ENCODE measurements at regions not wholly inside any gene's neighbourhood (a gene's known extent, or its start where the extent isn't known, plus 50 kb on each side); places are given as distances from the start of the nearest gene placed in this dataset.

DNA sequence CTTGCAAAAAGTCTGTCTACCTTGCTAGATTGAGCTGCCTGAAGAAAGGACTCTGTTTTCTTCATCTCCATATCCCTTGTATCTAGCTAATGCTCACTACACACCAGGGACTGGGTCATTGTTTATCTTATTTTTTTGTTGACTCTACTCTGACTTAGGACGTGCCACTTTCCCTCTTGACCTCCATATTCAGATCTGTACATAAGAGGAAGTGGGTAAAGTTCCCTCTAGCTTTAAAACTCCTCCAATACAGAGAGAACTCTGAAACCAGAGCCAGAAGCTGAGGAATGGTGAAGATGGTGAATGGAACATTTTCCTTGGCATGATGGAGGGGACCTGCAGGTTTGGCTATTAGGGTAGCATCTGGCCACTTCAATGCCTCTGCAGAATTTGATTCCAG is 2026.1 kb upstream of the TENM3 start:
- TF ChIP-seq, protein P1, sequence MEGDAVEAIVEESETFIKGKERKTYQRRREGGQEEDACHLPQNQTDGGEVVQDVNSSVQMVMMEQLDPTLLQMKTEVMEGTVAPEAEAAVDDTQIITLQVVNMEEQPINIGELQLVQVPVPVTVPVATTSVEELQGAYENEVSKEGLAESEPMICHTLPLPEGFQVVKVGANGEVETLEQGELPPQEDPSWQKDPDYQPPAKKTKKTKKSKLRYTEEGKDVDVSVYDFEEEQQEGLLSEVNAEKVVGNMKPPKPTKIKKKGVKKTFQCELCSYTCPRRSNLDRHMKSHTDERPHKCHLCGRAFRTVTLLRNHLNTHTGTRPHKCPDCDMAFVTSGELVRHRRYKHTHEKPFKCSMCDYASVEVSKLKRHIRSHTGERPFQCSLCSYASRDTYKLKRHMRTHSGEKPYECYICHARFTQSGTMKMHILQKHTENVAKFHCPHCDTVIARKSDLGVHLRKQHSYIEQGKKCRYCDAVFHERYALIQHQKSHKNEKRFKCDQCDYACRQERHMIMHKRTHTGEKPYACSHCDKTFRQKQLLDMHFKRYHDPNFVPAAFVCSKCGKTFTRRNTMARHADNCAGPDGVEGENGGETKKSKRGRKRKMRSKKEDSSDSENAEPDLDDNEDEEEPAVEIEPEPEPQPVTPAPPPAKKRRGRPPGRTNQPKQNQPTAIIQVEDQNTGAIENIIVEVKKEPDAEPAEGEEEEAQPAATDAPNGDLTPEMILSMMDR (IDR thresholded peaks at IDR 0.05; ENCODE audit: control insufficient read depth, insufficient read depth, low read depth, low read length, missing control alignments), result no peak

DNA sequence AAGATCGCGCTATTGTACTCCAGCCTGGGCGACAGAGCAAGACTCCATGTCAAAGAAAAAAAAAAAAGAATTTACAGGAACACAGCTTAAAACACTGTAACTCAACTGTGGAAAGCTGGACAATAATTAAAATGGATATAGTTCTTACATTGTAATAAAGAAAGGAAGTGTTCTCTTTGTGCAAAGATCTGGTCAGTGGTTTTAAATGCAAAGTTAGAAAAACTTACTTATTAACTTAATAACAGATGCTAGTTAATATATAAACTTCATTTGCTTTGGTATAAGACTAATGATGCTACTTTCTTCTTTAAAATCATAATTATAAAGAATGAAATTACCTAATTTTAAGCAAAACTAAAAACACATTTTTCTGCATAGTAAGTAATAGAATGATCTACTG is 2024.1 kb upstream of the TENM3 start:
- DNase-seq (ENCODE audit: low read depth), result no peak
- TF ChIP-seq, protein P1 (IDR thresholded peaks at IDR 0.05; ENCODE audit: control insufficient read depth, insufficient read depth, low read depth, low read length, missing control alignments), result no peak
- H3K4me3 ChIP-seq (ENCODE audit: control insufficient read depth, low read depth, low read length), result no peak overlapping the region

More for the DNA sequence above, 2026.1 kb upstream of the TENM3 start:
- H3K4me3 ChIP-seq (ENCODE audit: control insufficient read depth, low read depth, low read length), result no peak overlapping the region
- DNase-seq (ENCODE audit: low read depth), result no peak

DNA sequence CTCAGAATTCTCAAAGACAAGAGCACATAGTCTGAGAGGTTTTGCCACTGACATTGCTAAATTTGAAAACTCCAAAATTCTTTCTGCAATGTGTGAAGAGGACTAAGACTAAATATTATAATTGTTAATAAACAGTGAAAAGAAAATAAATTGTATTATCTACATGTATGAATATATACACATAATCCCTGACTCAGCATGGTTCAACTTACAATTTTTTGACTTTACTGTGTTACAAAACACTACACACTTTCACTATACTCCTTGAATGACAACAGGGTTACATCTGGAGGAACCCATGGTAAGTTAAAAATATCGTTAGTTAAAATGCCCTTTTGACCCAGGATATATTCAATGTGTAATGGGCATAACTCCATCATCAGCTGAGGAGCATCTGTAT is 2017.2 kb upstream of the TENM3 start:
- no peak for DNase-seq (ENCODE audit: low read depth)
- TF ChIP-seq, protein P1 (IDR thresholded peaks at IDR 0.05; ENCODE audit: control insufficient read depth, insufficient read depth, low read depth, low read length, missing control alignments), result no peak
- no peak overlapping the region for H3K4me3 ChIP-seq (ENCODE audit: control insufficient read depth, low read depth, low read length)

DNA sequence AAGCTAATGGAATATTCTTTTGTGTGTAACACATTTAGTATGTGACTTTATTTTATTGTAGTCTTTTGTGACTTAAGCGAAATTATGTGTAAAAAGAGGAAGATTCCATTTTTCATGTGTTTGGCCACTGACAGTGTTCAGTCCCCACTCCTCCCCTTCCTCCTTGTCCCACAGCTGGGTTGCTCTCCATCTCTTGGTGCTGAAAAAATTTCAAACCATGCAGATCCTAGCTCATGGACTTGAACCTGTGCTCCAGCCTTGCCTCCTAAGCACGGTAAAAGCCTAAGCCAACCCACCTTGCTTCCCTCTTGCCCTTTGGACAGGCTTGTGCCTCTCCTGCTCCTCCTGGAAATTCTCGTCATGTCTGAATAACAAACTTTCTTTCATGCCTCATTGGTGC is 2008.5 kb upstream of the TENM3 start:
- no peak for DNase-seq (ENCODE audit: low read depth)
- TF ChIP-seq, protein P1 (IDR thresholded peaks at IDR 0.05; ENCODE audit: control insufficient read depth, insufficient read depth, low read depth, low read length, missing control alignments), result no peak
- H3K4me3 ChIP-seq (ENCODE audit: control insufficient read depth, low read depth, low read length), result no peak overlapping the region

DNA sequence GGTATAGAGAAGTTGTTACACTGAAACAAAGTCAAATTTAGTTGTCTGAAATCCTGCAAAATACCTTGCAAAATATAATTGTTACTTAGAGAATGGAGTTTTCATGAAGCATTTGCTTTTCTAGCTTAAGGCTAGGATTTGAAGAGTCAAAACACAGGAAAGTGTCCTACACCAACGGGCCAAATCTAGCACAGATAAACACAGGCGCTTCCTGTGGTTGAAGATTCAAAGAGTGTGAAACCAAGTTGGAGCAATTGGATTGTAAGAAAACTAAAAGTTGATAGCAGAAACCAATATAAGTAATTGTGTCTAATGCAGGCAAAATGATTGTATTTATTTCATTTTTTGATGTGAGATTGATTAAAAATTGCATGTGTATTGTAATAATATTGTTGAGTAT is 2002.5 kb upstream of the TENM3 start:
- no peak for DNase-seq (ENCODE audit: low read depth)
- H3K4me3 ChIP-seq (ENCODE audit: control insufficient read depth, low read depth, low read length), result no peak overlapping the region
- TF ChIP-seq, protein P1 (IDR thresholded peaks at IDR 0.05; ENCODE audit: control insufficient read depth, insufficient read depth, low read depth, low read length, missing control alignments), result no peak

DNA sequence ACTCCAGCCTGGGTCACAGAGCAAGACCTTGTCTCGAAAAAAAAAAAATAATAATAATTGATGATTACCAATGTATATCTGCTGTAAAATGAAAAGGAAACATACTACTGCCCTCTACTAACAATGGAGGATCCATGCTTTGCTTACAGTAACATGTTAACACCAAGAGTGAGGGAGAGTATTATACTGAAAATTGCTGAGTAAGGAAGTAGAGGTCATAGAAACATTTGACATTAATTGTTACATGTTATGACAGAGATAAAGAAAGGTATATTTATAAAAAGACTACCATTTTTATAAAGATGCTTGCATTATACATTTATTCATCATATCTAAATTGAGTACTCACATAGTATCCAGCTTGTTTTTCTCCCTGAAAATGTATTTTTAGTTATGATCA is 1989.8 kb upstream of the TENM3 start:
- no peak overlapping the region for H3K4me3 ChIP-seq (ENCODE audit: control insufficient read depth, low read depth, low read length)
- DNase-seq (ENCODE audit: low read depth), result no peak
- TF ChIP-seq, protein P1 (IDR thresholded peaks at IDR 0.05; ENCODE audit: control insufficient read depth, insufficient read depth, low read depth, low read length, missing control alignments), result no peak

DNA sequence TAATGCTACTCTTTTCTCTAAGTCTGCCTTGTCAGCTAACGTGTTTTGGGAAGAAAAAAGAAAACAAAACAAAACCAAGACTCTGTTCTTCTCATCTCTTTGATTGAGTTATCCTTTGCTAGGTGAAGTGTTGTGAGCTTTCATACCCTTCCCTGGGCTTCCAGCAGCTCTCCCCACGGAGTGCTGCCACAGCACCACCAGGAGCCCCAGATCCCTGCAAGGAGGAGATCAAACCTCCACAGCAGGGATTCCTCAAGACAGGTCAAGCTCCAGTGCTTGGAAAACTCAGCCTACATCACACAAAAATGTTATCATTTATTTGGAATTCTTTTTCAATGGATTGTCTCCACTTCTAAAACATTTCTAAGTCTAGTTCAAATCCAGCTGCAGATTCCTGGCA is 1981.9 kb upstream of the TENM3 start:
- DNase-seq (ENCODE audit: low read depth), result no peak
- TF ChIP-seq, protein P1 (IDR thresholded peaks at IDR 0.05; ENCODE audit: control insufficient read depth, insufficient read depth, low read depth, low read length, missing control alignments), result no peak

More for the DNA sequence above, 1981.9 kb upstream of the TENM3 start:
- H3K4me3 ChIP-seq (ENCODE audit: control insufficient read depth, low read depth, low read length), result no peak overlapping the region

All from AG09309 (cell line).